Loucy (cell line): ENCODE measurements at regions not wholly inside any gene's neighbourhood (a gene's known extent, or its start where the extent isn't known, plus 50 kb on each side); places are given as distances from the start of the nearest gene placed in this dataset.

Source experiments
- H2AFZ ChIP-seq: fragments of 200-600 bp; sonication (generic); 2 replicates; pipeline ENCODE4 v1.6.0; 2016; ENCODE audit warnings: antibody characterized with exemption, mild to moderate bottlenecking, low read length, moderate library complexity
- H3F3A ChIP-seq: fragments of 200-600 bp; 2 replicates; pipeline ENCODE4 v1.6.0; 2016; ENCODE audit warnings: antibody characterized with exemption, low read depth, mild to moderate bottlenecking
- H3K27me3 ChIP-seq: fragments of 200-600 bp; sonication (generic); 2 replicates; pipeline ENCODE4 v1.6.1; 2014; ENCODE audit warnings: low read length, mild to moderate bottlenecking; ENCODE audit not compliant: insufficient read depth, poor library complexity, severe bottlenecking
- H3K36me3 ChIP-seq: fragments of 200-600 bp; sonication (generic); 2 replicates; pipeline ENCODE4 v1.6.1; 2016; ENCODE audit warnings: low read length; ENCODE audit not compliant: insufficient read depth
- H3K4me1 ChIP-seq: fragments of 200-600 bp; sonication (generic); 2 replicates; pipeline ENCODE4 v1.5.1; 2014; ENCODE audit warnings: low read length, mild to moderate bottlenecking; ENCODE audit not compliant: insufficient read depth, poor library complexity, severe bottlenecking
- H3K4me2 ChIP-seq: fragments of 200-600 bp; sonication (generic); 2 replicates; pipeline ENCODE4 v1.6.0; 2014; ENCODE audit warnings: antibody characterized with exemption, low read length, low read depth, mild to moderate bottlenecking; ENCODE audit not compliant: poor library complexity, severe bottlenecking
- H3K4me3 ChIP-seq: fragments of 200-600 bp; sonication (generic); 2 replicates; pipeline ENCODE4 v1.5.1; 2014; ENCODE audit warnings: low read length, mild to moderate bottlenecking, mixed read lengths; ENCODE audit not compliant: poor library complexity, severe bottlenecking
- H3K79me2 ChIP-seq: fragments of 200-600 bp; sonication (generic); 2 replicates; pipeline ENCODE4 v1.6.1; 2014; ENCODE audit warnings: low read length; ENCODE audit not compliant: insufficient read depth
- H3K9ac ChIP-seq: fragments of 200-600 bp; sonication (generic); 2 replicates; pipeline ENCODE4 v1.6.0; 2014; ENCODE audit warnings: mild to moderate bottlenecking, low read depth, low read length, moderate library complexity; ENCODE audit not compliant: poor library complexity, severe bottlenecking
- H3K9me2 ChIP-seq: fragments of 200-600 bp; sonication (generic); replicated peaks from 2 replicates; pipeline ENCODE4 v1.6.1; 2016; ENCODE audit warnings: low read depth, low read length, mixed read lengths
- H3K9me3 ChIP-seq: fragments of 200-600 bp; sonication (generic); 2 replicates; pipeline ENCODE4 v1.6.1; 2014; ENCODE audit warnings: mild to moderate bottlenecking, antibody characterized with exemption, low read length, low read depth; ENCODE audit not compliant: insufficient read depth
- H4K20me1 ChIP-seq: fragments of 200-600 bp; sonication (generic); 2 replicates; pipeline ENCODE4 v1.6.0; 2014; ENCODE audit warnings: antibody characterized with exemption, low read length, mild to moderate bottlenecking; ENCODE audit not compliant: insufficient read depth, poor library complexity, severe bottlenecking
- CTCF ChIP-seq: fragments of 200-600 bp; sonication (generic); conservative IDR thresholded peaks from 2 replicates; pipeline ENCODE4 v1.5.1; 2014; ENCODE audit warnings: mild to moderate bottlenecking, antibody characterized with exemption, low read length
- EZH2phosphoT487 ChIP-seq: fragments of 200-600 bp; IDR thresholded peaks from 2 replicates; pipeline ENCODE4 v1.6.1; 2018; ENCODE audit warnings: antibody characterized with exemption, mild to moderate bottlenecking, moderate library complexity, borderline replicate concordance

DNA sequence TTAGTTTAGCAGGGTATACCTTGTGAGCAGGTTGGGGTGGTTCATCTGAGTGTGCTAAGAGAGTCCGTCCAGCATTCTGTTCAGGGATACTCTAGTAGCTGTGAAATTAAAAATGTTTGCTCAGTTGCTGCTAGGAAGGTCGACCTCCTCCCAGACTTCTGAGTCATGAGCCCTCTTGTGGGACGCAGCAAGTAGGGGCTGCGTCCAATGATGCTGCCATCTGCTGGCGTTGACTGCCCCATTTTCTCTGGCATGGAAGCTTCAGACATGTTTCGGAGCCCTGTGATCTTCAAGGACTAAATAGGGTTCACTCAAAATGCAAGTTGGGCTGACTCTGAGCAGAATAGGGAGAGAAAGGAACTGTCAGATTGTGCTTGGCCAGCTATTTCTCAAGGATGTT is 201.0 kb upstream of the ARSJ start:
- Histone ChIP-seq H3K9ac (no peak overlapping the region), H3K9me3 (peaks cover 13% of the 10 kb centered on the region), H3K9me2 (no peaks in the 10 kb centered on the region), H3K4me1 (no peaks in the 10 kb centered on the region), H3K79me2 (no peaks in the 10 kb centered on the region), H3K27me3 (no peaks in the 10 kb centered on the region), H4K20me1 (no peaks in the 10 kb centered on the region), H3K4me3 (no peak overlapping the region), H3K4me2 (no peak overlapping the region), H2AFZ (no peak overlapping the region), H3K36me3 (no peaks in the 10 kb centered on the region), H3F3A (no peaks in the 10 kb centered on the region)
- TF ChIP-seq CTCF = peak; percentile 61
- TF ChIP-seq EZH2phosphoT487 = no peak

DNA sequence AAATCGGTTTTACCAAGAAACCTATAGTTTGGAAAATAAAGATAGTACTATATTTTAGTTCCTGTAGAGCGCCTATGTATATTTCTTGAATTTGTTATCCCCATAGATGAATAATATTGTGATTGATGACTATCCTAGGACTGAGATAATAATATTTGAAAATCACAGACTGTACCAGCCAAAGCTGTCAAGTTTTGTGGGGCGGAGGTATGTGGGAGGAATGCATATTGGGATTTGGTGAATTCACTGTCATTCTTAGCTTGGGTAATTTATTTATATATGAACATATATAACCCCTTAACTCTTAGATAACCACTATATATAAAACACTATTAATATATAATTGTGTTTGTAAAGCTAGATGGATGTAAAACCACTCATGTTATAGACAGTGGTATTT is 205.5 kb upstream of the ARSJ start:
- H3F3A ChIP-seq = no peaks in the 10 kb centered on the region
- H3K4me1 ChIP-seq = no peaks in the 10 kb centered on the region
- H3K4me2 ChIP-seq = no peak overlapping the region
- TF ChIP-seq CTCF = no peak
- TF ChIP-seq EZH2phosphoT487 = no peak
- no peak overlapping the region for H2AFZ ChIP-seq
- H3K27me3 ChIP-seq = no peaks in the 10 kb centered on the region
- H3K36me3 ChIP-seq = no peaks in the 10 kb centered on the region
- no peaks in the 10 kb centered on the region for H3K79me2 ChIP-seq
- peaks cover 4% of the 10 kb centered on the region; the same call in 1 of the 2 replicates for H3K9me3 ChIP-seq
- H3K9me2 ChIP-seq = no peaks in the 10 kb centered on the region
- no peak overlapping the region for H3K4me3 ChIP-seq
- H4K20me1 ChIP-seq = no peaks in the 10 kb centered on the region
- H3K9ac ChIP-seq = no peak overlapping the region

DNA sequence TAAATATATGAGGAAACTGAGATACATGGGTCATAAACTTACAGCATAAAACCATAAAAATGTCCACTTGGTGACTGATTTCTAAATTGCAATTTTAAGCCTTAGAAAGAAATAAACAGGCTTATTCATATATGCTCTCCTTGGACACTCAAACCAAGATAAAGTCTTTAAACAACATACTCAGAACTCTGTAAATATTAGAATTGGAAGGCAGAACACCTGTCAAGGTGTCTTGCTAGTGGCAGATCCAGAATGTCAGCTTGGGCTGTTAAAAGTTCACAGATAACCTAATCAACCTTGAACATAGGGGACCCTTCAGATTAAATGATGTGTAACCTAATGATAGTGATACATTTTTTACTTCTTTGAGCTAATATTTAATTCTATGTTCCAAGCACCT is 208.1 kb upstream of the ARSJ start:
- H4K20me1 ChIP-seq = no peaks in the 10 kb centered on the region
- H3K4me1 ChIP-seq = no peaks in the 10 kb centered on the region
- H3K9me3 ChIP-seq = no peaks in the 10 kb centered on the region; the same call in 1 of the 2 replicates
- no peak overlapping the region for H3K9ac ChIP-seq
- H3K36me3 ChIP-seq = no peaks in the 10 kb centered on the region
- no peak for TF ChIP-seq EZH2phosphoT487
- TF ChIP-seq CTCF = no peak
- H3K27me3 ChIP-seq = no peaks in the 10 kb centered on the region
- no peaks in the 10 kb centered on the region for H3K79me2 ChIP-seq
- H3K4me3 ChIP-seq = no peak overlapping the region
- no peak overlapping the region for H2AFZ ChIP-seq
- no peak overlapping the region for H3K4me2 ChIP-seq
- no peaks in the 10 kb centered on the region for H3K9me2 ChIP-seq
- no peaks in the 10 kb centered on the region; the same call in 1 of the 2 replicates for H3F3A ChIP-seq
